AG09309 (cell line): ENCODE measurements at regions not wholly inside any gene's neighbourhood (a gene's known extent, or its start where the extent isn't known, plus 50 kb on each side); places are given as distances from the start of the nearest gene placed in this dataset.

Source experiments
- DNase-seq: peaks from one replicate; pipeline ENCODE4 v3.0.0-alpha.2; 2010; ENCODE audit warnings: low read depth
- H3K4me3 ChIP-seq: 2 replicates; pipeline ENCODE4 v1.5.1; 2011; ENCODE audit warnings: mild to moderate bottlenecking, low read depth, low read length, moderate library complexity; ENCODE audit not compliant: control insufficient read depth
- CTCF ChIP-seq: IDR thresholded peaks from 2 replicates; pipeline ENCODE4 v1.5.1; 2011; ENCODE audit warnings: mild to moderate bottlenecking, low read depth, low read length, inconsistent platforms; ENCODE audit not compliant: insufficient read depth, control insufficient read depth; ENCODE audit errors: missing control alignments

GRCh38 chr1:69220672-69221071 is 347.1 kb upstream of the LRRC7 start:
- H3K4me3 ChIP-seq = no peak overlapping the region
- no peak for DNase-seq
- no peak for TF ChIP-seq CTCF

- H3K4me3 ChIP-seq = no peak overlapping the region
- no peak for TF ChIP-seq CTCF
- DNase-seq = no peak
Measured at GRCh38 chr1:69221524-69221923, 346.2 kb upstream of the LRRC7 start.

GRCh38 chr1:69223156-69223555 is 344.6 kb upstream of the LRRC7 start:
- no peak overlapping the region for H3K4me3 ChIP-seq
- no peak for DNase-seq
- no peak for TF ChIP-seq CTCF

GRCh38 chr1:69228501-69228900 is 339.2 kb upstream of the LRRC7 start:
- no peak for DNase-seq
- H3K4me3 ChIP-seq = no peak overlapping the region
- no peak for TF ChIP-seq CTCF

- TF ChIP-seq CTCF = no peak
- DNase-seq = no peak
- no peak overlapping the region for H3K4me3 ChIP-seq
Measured at GRCh38 chr1:69230208-69230607, 337.5 kb upstream of the LRRC7 start.

- DNase-seq = no peak
- TF ChIP-seq CTCF = no peak
- H3K4me3 ChIP-seq = no peak overlapping the region
Measured at GRCh38 chr1:69233463-69233862, 334.3 kb upstream of the LRRC7 start.

GRCh38 chr1:69244211-69244610 is 323.5 kb upstream of the LRRC7 start:
- TF ChIP-seq CTCF = no peak
- no peak for DNase-seq
- no peak overlapping the region for H3K4me3 ChIP-seq
